Panc1 (cell line): ENCODE measurements at regions not wholly inside any gene's neighbourhood (a gene's known extent, or its start where the extent isn't known, plus 50 kb on each side); places are given as distances from the start of the nearest gene placed in this dataset.
"Not testable (repeated sequence)": the region's sequence is repeated elsewhere in the genome, so short reads cannot be mapped to it uniquely, and the experiment has no call there.

Source experiments
- ATAC-seq: fragments of 200-7000 bp; cut with Tn5 transposase; 2 replicates; pipeline ENCODE4 v1.9.1; 2020; ENCODE audit warnings: mild to moderate bottlenecking, moderate library complexity
- BruUV-seq: library from RNA; stranded (reverse); fragments of 400-500 nt; replicated peaks from 2 replicates; lab custom pipeline; 2021; lab: Mats Ljungman, UMichigan
- CTCF ChIA-PET: fragments of 300-600 bp; sonication (Branson Sonifier 250); formaldehyde crosslinking; loops from one replicate; lab custom pipeline; 2022; ENCODE audit warnings: antibody characterized with exemption; lab: Charles Lee
- POLR2A ChIA-PET: fragments of 300-600 bp; sonication (Branson Sonifier 250); formaldehyde crosslinking; loops from one replicate; lab custom pipeline; 2022; ENCODE audit warnings: antibody characterized with exemption; lab: Charles Lee
- DNase-seq: peaks from one replicate; pipeline ENCODE4 v3.0.0-alpha.2; 2010; ENCODE audit warnings: low read depth, low spot score
- H3K27ac ChIP-seq: 2 replicates; pipeline ENCODE4 v1.5.1; 2011; ENCODE audit warnings: mild to moderate bottlenecking, low read length, inconsistent platforms
- H3K27me3 ChIP-seq: fragments of 200-500 bp; sonication (Bioruptor generic); 2 replicates; pipeline ENCODE4 v1.6.0; 2014; ENCODE audit warnings: low read length, inconsistent platforms; ENCODE audit not compliant: control insufficient read depth, insufficient read depth
- H3K36me3 ChIP-seq: fragments of 200-500 bp; sonication (Bioruptor generic); 2 replicates; pipeline ENCODE4 v1.5.1; 2014; ENCODE audit warnings: inconsistent platforms, mild to moderate bottlenecking, low read length, moderate library complexity; ENCODE audit not compliant: control insufficient read depth, insufficient read depth
- H3K4me1 ChIP-seq: 2 replicates; pipeline ENCODE4 v1.5.1; 2011; ENCODE audit warnings: inconsistent platforms, mild to moderate bottlenecking, low read length, moderate library complexity; ENCODE audit not compliant: control insufficient read depth, insufficient read depth
- H3K4me3 ChIP-seq, 2 experiments: 2 replicates each; pipeline ENCODE4 v1.5.1; 2011 to 2012; ENCODE audit warnings: low read depth in 2 of 2, low read length in 2 of 2, mild to moderate bottlenecking in 2 of 2, inconsistent platforms in 1 of 2, moderate library complexity in 1 of 2
- H3K9me3 ChIP-seq: fragments of 200-500 bp; sonication (Bioruptor generic); 2 replicates; pipeline ENCODE4 v1.5.1; 2014; ENCODE audit warnings: low read depth, mild to moderate bottlenecking, inconsistent platforms, low read length, moderate library complexity; ENCODE audit not compliant: control insufficient read depth, insufficient read depth
- POLR2AphosphoS5 ChIP-seq: IDR thresholded peaks from 2 replicates; pipeline ENCODE4 v1.6.1; 2012; ENCODE audit warnings: mild to moderate bottlenecking, low read depth, low read length, moderate library complexity
- SIN3A ChIP-seq: IDR thresholded peaks from 2 replicates; pipeline ENCODE4 v1.6.1; 2012; ENCODE audit warnings: low read depth, mild to moderate bottlenecking, low read length, moderate library complexity, borderline replicate concordance; ENCODE audit not compliant: insufficient read depth
- TCF7L2 ChIP-seq: IDR thresholded peaks from 2 replicates; pipeline ENCODE4 v1.6.1; 2011; ENCODE audit warnings: mild to moderate bottlenecking, low read depth, low read length, inconsistent platforms
- in situ Hi-C: cut with HindIII; loops from 2 replicates; pipeline ENCODE4 v1.10.0; 2016; ENCODE audit warnings: low sequenced_read_pairs, low pct_unique_long_range_greater_than_20kb
- intact Hi-C: fragments of 100-400 bp; cut with micrococcal nuclease; formaldehyde crosslinking; loops from one replicate; pipeline ENCODE4 v1.10.0; 2022; ENCODE audit not compliant: unreplicated experiment
- TF ChIP-seq, protein P1 (sequence below), 2 experiments: IDR thresholded peaks; 2 replicates each; pipeline ENCODE4 v1.6.1; 2011 to 2012; ENCODE audit warnings: low read depth in 2 of 2, control low read depth in 1 of 2, low read length in 1 of 2, mild to moderate bottlenecking in 1 of 2, moderate library complexity in 1 of 2; ENCODE audit not compliant: insufficient read depth in 1 of 2
- TF ChIP-seq, protein P2 (sequence below): fragments of 450-650 bp; IDR thresholded peaks from 2 replicates; pipeline ENCODE4 v1.5.1; 2017; ENCODE audit warnings: mild to moderate bottlenecking

DNA sequence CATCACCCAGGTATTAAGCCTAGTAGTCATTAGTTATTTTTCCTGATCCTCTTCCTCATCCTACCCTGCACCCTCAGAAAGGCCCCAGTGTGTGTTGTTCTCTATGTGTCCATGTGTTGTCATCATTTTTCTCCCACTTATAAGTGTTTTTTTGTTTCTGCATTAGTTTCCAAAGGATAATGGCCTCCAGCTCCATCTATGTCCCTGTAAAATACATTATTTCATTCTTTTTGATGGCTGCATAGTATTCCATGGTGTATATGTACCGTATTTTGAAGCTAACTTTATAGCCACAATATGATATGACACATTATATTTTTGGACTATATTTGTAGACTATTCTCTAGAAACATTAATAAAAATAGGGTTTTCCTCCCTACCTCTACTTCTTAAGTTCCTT, 324.4 kb upstream of the EDIL3 start:
- Histone ChIP-seq H3K27ac (no peak overlapping the region), H3K27me3 (no peaks in the 10 kb centered on the region), H3K9me3 (no peaks in the 10 kb centered on the region), H3K4me1 (no peaks in the 10 kb centered on the region), H3K36me3 (no peaks in the 10 kb centered on the region), H3K4me3 (no peak overlapping the region)
- ChIA-PET CTCF (no interaction called here), POLR2A (no interaction called here)
- TF ChIP-seq, protein P1, sequence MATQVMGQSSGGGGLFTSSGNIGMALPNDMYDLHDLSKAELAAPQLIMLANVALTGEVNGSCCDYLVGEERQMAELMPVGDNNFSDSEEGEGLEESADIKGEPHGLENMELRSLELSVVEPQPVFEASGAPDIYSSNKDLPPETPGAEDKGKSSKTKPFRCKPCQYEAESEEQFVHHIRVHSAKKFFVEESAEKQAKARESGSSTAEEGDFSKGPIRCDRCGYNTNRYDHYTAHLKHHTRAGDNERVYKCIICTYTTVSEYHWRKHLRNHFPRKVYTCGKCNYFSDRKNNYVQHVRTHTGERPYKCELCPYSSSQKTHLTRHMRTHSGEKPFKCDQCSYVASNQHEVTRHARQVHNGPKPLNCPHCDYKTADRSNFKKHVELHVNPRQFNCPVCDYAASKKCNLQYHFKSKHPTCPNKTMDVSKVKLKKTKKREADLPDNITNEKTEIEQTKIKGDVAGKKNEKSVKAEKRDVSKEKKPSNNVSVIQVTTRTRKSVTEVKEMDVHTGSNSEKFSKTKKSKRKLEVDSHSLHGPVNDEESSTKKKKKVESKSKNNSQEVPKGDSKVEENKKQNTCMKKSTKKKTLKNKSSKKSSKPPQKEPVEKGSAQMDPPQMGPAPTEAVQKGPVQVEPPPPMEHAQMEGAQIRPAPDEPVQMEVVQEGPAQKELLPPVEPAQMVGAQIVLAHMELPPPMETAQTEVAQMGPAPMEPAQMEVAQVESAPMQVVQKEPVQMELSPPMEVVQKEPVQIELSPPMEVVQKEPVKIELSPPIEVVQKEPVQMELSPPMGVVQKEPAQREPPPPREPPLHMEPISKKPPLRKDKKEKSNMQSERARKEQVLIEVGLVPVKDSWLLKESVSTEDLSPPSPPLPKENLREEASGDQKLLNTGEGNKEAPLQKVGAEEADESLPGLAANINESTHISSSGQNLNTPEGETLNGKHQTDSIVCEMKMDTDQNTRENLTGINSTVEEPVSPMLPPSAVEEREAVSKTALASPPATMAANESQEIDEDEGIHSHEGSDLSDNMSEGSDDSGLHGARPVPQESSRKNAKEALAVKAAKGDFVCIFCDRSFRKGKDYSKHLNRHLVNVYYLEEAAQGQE (IDR thresholded peaks at IDR 0.05; ENCODE audit: insufficient read depth in 1 of 2, low read depth in 2 of 2, low read length in 1 of 2) = no peak
- no peak for TF ChIP-seq POLR2AphosphoS5
- intact Hi-C loops = no loop called here
- in situ Hi-C loops = no loop called here
- BruUV-seq = no TSS peak
- DNase-seq (no peak), ATAC-seq (no peak)

DNA sequence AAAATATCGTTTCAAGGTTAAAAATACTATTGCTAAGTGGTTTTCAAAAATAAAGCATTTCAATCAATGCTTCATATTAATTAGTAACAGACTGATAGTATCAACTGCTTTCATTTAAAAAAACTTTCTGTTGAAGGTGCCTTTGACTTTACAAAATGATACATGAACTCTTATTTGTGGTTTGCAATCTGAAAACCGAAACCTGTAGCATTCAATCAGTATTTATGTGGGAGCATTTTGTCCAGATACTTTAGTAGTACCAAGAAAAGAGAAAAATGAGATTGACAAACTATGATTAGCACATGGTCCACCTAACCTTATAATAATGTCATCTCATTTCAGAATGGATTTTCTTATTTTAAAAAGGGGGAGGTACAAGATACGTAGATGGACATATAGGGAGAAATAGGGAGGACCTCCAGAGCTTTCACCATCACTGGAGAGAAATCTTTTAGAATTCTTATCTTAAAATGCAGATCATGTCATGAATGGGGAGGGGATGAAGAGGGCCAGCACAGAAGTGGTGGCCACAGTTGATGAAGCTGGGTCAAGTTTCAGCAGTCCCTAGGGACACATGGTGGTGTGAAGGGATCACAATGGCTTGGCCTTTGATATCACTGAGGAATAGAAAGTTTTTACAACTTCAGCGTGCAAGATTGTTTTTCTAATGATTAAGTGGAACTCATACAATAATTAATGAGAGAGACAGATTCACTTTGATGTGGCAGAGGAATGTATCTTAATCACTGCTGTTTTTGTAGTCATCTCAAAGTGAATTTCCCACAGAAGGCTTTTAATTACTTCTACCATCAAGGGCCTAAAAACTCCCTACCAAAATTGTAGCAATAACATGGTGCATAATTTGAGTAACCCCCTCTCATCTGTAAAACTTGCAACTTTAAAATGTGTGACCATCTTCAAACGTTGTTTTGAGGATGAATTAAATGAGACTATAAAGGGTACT, 322.3 kb upstream of the EDIL3 start:
- ATAC-seq = no peak
- Histone ChIP-seq H3K36me3 (no peaks in the 10 kb centered on the region), H3K27ac (no peak overlapping the region), H3K4me1 (no peaks in the 10 kb centered on the region), H3K9me3 (no peaks in the 10 kb centered on the region), H3K4me3 (no peak overlapping the region), H3K27me3 (no peaks in the 10 kb centered on the region)
- ChIA-PET CTCF (no interaction called here), POLR2A (no interaction called here)
- in situ Hi-C loops = no loop called here
- DNase-seq = no peak
- intact Hi-C loops = no loop called here
- no TSS peak for BruUV-seq
- TF ChIP-seq SIN3A (no peak), TCF7L2 (no peak), POLR2AphosphoS5 (no peak)
- TF ChIP-seq, protein P1 (IDR thresholded peaks at IDR 0.05; ENCODE audit: insufficient read depth in 1 of 2, low read depth in 2 of 2, low read length in 1 of 2) = no peak
- TF ChIP-seq, protein P2, sequence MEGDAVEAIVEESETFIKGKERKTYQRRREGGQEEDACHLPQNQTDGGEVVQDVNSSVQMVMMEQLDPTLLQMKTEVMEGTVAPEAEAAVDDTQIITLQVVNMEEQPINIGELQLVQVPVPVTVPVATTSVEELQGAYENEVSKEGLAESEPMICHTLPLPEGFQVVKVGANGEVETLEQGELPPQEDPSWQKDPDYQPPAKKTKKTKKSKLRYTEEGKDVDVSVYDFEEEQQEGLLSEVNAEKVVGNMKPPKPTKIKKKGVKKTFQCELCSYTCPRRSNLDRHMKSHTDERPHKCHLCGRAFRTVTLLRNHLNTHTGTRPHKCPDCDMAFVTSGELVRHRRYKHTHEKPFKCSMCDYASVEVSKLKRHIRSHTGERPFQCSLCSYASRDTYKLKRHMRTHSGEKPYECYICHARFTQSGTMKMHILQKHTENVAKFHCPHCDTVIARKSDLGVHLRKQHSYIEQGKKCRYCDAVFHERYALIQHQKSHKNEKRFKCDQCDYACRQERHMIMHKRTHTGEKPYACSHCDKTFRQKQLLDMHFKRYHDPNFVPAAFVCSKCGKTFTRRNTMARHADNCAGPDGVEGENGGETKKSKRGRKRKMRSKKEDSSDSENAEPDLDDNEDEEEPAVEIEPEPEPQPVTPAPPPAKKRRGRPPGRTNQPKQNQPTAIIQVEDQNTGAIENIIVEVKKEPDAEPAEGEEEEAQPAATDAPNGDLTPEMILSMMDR = no peak

DNA sequence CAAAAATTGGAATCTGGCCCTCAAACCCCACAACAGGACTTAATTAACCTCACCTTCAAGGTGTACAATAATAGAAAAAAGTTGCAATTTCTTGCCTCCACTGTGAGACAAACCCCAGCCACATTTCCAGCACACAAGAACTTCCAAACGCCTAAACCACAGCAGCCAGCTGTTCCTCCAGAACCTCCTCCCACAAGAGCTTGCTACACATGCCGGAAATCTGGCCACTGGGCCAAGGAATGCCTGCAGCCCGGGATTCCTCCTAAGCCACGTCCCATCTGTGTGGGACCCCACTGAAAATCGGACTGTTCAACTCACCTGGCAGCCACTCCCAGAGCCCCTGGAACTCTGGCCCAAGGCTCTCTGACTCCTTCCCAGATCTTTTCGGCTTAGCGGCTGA, 315.9 kb upstream of the EDIL3 start:
- H3K9me3 ChIP-seq, POLR2A ChIA-PET, ATAC-seq, CTCF ChIA-PET, H3K4me3 ChIP-seq, in situ Hi-C loops, H3K27ac ChIP-seq, BruUV-seq, DNase-seq, H3K36me3 ChIP-seq, H3K4me1 ChIP-seq, H3K27me3 ChIP-seq, intact Hi-C loops: not testable (repeated sequence)
